Astrocyte (in vitro differentiated cells and primary cell): ENCODE measurements at regions not wholly inside any gene's neighbourhood (a gene's known extent, or its start where the extent isn't known, plus 50 kb on each side); places are given as distances from the start of the nearest gene placed in this dataset.

Experiments
- DNase-seq: peaks from one replicate; pipeline ENCODE4 v3.0.0-alpha.2; 2010; ENCODE audit warnings: low read depth
- FAIRE-seq: peaks from 2 replicates; lab custom pipeline; 2011; peaks lifted over from hg19 to GRCh38; lab: Jason Lieb, UNC
- H2AFZ ChIP-seq: 2 replicates; pipeline ENCODE4 v1.6.0; 2012; ENCODE audit warnings: low read depth, low read length, inconsistent platforms
- H3K27ac ChIP-seq: 2 replicates; pipeline ENCODE4 v1.5.1; 2011; ENCODE audit warnings: low read depth, low read length, inconsistent platforms
- H3K27me3 ChIP-seq: 2 replicates; pipeline ENCODE4 v1.6.0; 2011; ENCODE audit warnings: low read length, inconsistent platforms; ENCODE audit not compliant: insufficient read depth
- H3K36me3 ChIP-seq: 2 replicates; pipeline ENCODE4 v1.5.1; 2011; ENCODE audit warnings: low read length, inconsistent platforms; ENCODE audit not compliant: insufficient read depth
- H3K4me1 ChIP-seq: 2 replicates; pipeline ENCODE4 v1.5.1; 2011; ENCODE audit warnings: low read length, inconsistent platforms; ENCODE audit not compliant: insufficient read depth
- H3K4me2 ChIP-seq: 2 replicates; pipeline ENCODE4 v1.6.0; 2012; ENCODE audit warnings: low read length, inconsistent platforms
- H3K4me3 ChIP-seq: 2 replicates; pipeline ENCODE4 v1.5.1; 2011; ENCODE audit warnings: low read depth, mild to moderate bottlenecking, low read length, inconsistent platforms; ENCODE audit not compliant: insufficient read depth
- H3K79me2 ChIP-seq: 2 replicates; pipeline ENCODE4 v1.6.0; 2012; ENCODE audit warnings: mild to moderate bottlenecking, low read length, inconsistent platforms; ENCODE audit not compliant: insufficient read depth
- H3K9ac ChIP-seq: 2 replicates; pipeline ENCODE4 v1.6.0; 2012; ENCODE audit warnings: mild to moderate bottlenecking, low read length, inconsistent platforms
- H3K9me3 ChIP-seq: 2 replicates; pipeline ENCODE4 v1.5.1; 2012; ENCODE audit warnings: low read depth, mild to moderate bottlenecking, low read length, inconsistent platforms; ENCODE audit not compliant: insufficient read depth
- H4K20me1 ChIP-seq: 2 replicates; pipeline ENCODE4 v1.6.0; 2012; ENCODE audit warnings: low read length, inconsistent platforms; ENCODE audit not compliant: insufficient read depth
- H3K27ac Mint-ChIP-seq: one replicate; pipeline ENCODE4 v1.8.0; 2021; ENCODE audit warnings: mild to moderate bottlenecking, mixed read lengths; ENCODE audit not compliant: unreplicated experiment
- H3K27me3 Mint-ChIP-seq: one replicate; pipeline ENCODE4 v1.8.0; 2021; ENCODE audit warnings: low read depth, mixed read lengths; ENCODE audit not compliant: unreplicated experiment
- H3K36me3 Mint-ChIP-seq: one replicate; pipeline ENCODE4 v1.8.0; 2021; ENCODE audit warnings: low read depth, mixed read lengths; ENCODE audit not compliant: unreplicated experiment
- H3K4me1 Mint-ChIP-seq: one replicate; pipeline ENCODE4 v1.8.0; 2021; ENCODE audit warnings: low read depth, mixed read lengths; ENCODE audit not compliant: unreplicated experiment
- H3K4me3 Mint-ChIP-seq: one replicate; pipeline ENCODE4 v1.8.0; 2021; ENCODE audit warnings: mild to moderate bottlenecking, moderate library complexity, mixed read lengths; ENCODE audit not compliant: unreplicated experiment
- H3K9me3 Mint-ChIP-seq: one replicate; pipeline ENCODE4 v1.8.0; 2021; ENCODE audit warnings: mild to moderate bottlenecking, mixed read lengths; ENCODE audit not compliant: unreplicated experiment
- EZH2 ChIP-seq: IDR thresholded peaks from 2 replicates; pipeline ENCODE4 v1.6.1; 2012; ENCODE audit warnings: mild to moderate bottlenecking, low read length, inconsistent platforms; ENCODE audit not compliant: insufficient read depth
- TF ChIP-seq, protein P1 (sequence below): IDR thresholded peaks from 2 replicates; pipeline ENCODE4 v1.5.1; 2011; ENCODE audit warnings: low read depth, mild to moderate bottlenecking, inconsistent platforms, low read length, moderate library complexity; ENCODE audit not compliant: insufficient read depth

DNA sequence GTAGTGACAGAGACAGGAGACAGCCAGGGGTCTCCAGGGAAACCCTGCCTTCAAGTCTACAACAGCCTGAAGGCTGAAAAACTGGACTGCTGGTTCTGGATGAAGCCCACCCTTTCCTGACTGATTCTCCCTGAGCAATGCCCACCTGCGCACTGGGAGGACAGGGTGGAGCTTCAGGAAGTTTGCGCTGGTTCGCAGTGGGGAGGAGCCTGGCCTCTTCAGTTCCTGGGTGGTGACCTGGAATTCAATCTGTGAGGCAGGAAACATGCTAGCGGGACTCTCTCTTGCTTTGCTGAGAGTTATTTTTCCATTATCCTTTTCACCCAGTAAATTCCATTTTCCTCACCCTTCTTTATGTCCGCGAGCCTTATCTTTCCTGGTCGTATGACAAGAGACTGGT is 600.8 kb downstream of the TRHDE start:
- no peak overlapping the region for H3K27ac Mint-ChIP-seq
- no peak for FAIRE-seq
- H3K9me3 ChIP-seq, result no peaks in the 10 kb centered on the region

DNA sequence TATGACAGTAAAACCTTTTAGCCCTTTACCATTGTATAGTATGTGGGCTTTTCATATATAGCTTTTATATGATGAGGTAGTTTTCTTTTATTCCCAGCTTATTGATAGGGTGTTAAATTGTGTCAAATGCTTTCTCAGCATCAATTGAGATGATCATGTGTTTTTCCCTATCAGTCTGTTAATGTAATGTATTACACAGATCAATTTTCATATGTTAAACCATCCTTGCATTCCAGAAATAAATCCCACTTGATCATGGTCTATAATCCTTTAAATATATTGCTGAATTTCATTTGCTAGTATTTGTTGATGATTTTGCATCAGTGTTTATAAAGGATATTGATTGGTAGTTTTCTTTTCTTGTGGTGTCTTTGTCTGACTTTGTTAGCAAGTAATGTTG is 603.9 kb downstream of the TRHDE start:
- no peak for DNase-seq
- no peaks in the 10 kb centered on the region for H3K4me1 Mint-ChIP-seq
- FAIRE-seq, result no peak
- H3K4me3 ChIP-seq, result no peak overlapping the region
- no peaks in the 10 kb centered on the region for H4K20me1 ChIP-seq
- H3K9ac ChIP-seq, result no peak overlapping the region
- H3K4me3 Mint-ChIP-seq, result no peak overlapping the region
- H3K36me3 ChIP-seq, result no peaks in the 10 kb centered on the region
- peaks cover 6% of the 10 kb centered on the region for H3K9me3 Mint-ChIP-seq
- no peaks in the 10 kb centered on the region for H3K27me3 Mint-ChIP-seq
- H3K4me1 ChIP-seq, result no peaks in the 10 kb centered on the region
- peaks cover 3% of the 10 kb centered on the region for H3K9me3 ChIP-seq
- H3K79me2 ChIP-seq, result no peaks in the 10 kb centered on the region
- TF ChIP-seq, protein P1, sequence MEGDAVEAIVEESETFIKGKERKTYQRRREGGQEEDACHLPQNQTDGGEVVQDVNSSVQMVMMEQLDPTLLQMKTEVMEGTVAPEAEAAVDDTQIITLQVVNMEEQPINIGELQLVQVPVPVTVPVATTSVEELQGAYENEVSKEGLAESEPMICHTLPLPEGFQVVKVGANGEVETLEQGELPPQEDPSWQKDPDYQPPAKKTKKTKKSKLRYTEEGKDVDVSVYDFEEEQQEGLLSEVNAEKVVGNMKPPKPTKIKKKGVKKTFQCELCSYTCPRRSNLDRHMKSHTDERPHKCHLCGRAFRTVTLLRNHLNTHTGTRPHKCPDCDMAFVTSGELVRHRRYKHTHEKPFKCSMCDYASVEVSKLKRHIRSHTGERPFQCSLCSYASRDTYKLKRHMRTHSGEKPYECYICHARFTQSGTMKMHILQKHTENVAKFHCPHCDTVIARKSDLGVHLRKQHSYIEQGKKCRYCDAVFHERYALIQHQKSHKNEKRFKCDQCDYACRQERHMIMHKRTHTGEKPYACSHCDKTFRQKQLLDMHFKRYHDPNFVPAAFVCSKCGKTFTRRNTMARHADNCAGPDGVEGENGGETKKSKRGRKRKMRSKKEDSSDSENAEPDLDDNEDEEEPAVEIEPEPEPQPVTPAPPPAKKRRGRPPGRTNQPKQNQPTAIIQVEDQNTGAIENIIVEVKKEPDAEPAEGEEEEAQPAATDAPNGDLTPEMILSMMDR, result no peak
- TF ChIP-seq EZH2, result no peak
- H3K36me3 Mint-ChIP-seq, result no peaks in the 10 kb centered on the region
- H3K27ac Mint-ChIP-seq, result no peak overlapping the region
- no peak overlapping the region for H3K27ac ChIP-seq
- H3K27me3 ChIP-seq, result no peaks in the 10 kb centered on the region
- no peak overlapping the region for H3K4me2 ChIP-seq
- no peak overlapping the region for H2AFZ ChIP-seq

More for the DNA sequence above, 600.8 kb downstream of the TRHDE start:
- H3K4me3 ChIP-seq, result no peak overlapping the region
- no peak overlapping the region for H3K4me3 Mint-ChIP-seq
- H2AFZ ChIP-seq, result no peak overlapping the region
- TF ChIP-seq, protein P1, result no peak
- TF ChIP-seq EZH2, result no peak
- H3K27me3 ChIP-seq, result no peaks in the 10 kb centered on the region
- no peak overlapping the region for H3K9ac ChIP-seq
- H3K79me2 ChIP-seq, result no peaks in the 10 kb centered on the region
- H3K27me3 Mint-ChIP-seq, result no peaks in the 10 kb centered on the region
- no peak for DNase-seq
- no peaks in the 10 kb centered on the region for H3K4me1 ChIP-seq
- H3K36me3 Mint-ChIP-seq, result no peaks in the 10 kb centered on the region
- no peaks in the 10 kb centered on the region for H3K36me3 ChIP-seq
- H3K4me1 Mint-ChIP-seq, result no peaks in the 10 kb centered on the region
- H3K9me3 Mint-ChIP-seq, result no peaks in the 10 kb centered on the region
- no peaks in the 10 kb centered on the region for H4K20me1 ChIP-seq
- no peak overlapping the region for H3K27ac ChIP-seq
- no peak overlapping the region for H3K4me2 ChIP-seq

DNA sequence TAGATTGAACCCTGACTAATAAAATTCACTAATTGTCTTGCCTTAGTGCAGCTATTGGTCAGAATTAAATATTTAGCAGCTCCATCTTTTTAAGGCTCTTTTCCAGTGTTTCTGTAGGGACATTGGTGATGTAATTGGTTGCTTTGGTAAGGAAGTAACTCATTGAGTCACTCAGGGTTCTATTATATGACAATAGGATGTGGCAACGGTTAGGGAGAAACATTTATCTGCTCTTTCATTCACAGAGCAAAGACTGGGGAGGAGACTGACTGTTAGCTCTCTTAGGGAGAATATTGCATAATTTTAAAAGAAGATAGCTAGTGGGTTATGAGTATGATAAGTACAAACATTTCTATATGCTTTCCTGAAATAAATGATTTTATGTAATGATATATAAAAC is 616.5 kb downstream of the TRHDE start:
- Histone ChIP-seq H3K4me1 (no peaks in the 10 kb centered on the region), H3K4me2 (no peak overlapping the region), H2AFZ (no peak overlapping the region), H3K36me3 (no peaks in the 10 kb centered on the region), H4K20me1 (no peaks in the 10 kb centered on the region), H3K27ac (no peak overlapping the region), H3K9me3 (no peaks in the 10 kb centered on the region), H3K4me3 (no peak overlapping the region), H3K79me2 (no peaks in the 10 kb centered on the region), H3K27me3 (no peaks in the 10 kb centered on the region), H3K9ac (no peak overlapping the region)
- Mint-ChIP-seq H3K9me3 (no peaks in the 10 kb centered on the region), H3K27me3 (no peaks in the 10 kb centered on the region), H3K27ac (no peak overlapping the region), H3K4me3 (no peak overlapping the region), H3K4me1 (no peaks in the 10 kb centered on the region), H3K36me3 (no peaks in the 10 kb centered on the region)
- DNase-seq (no peak), FAIRE-seq (no peak)
- TF ChIP-seq, protein P1, result no peak
- TF ChIP-seq EZH2, result no peak
